Trophoblast cell (in vitro differentiated cells and primary cell): ENCODE measurements at regions not wholly inside any gene's neighbourhood (a gene's known extent, or its start where the extent isn't known, plus 50 kb on each side); places are given as distances from the start of the nearest gene placed in this dataset.

ENCODE experiments used
- DNase-seq, 2 donors: peaks; one replicate each; pipeline ENCODE4 v3.0.0-alpha.2; 2016
- H2AFZ ChIP-seq: 2 replicates; pipeline ENCODE4 v1.6.1; 2013; ENCODE audit warnings: low read length, moderate library complexity, mild to moderate bottlenecking; ENCODE audit not compliant: insufficient read depth, poor library complexity
- H2AK5ac ChIP-seq: 2 replicates; pipeline ENCODE4 v1.6.1; 2013; ENCODE audit warnings: mild to moderate bottlenecking, low read length
- H2BK120ac ChIP-seq: 2 replicates; pipeline ENCODE4 v1.6.1; 2013; ENCODE audit warnings: low read length, mild to moderate bottlenecking, moderate library complexity; ENCODE audit not compliant: insufficient read depth, poor library complexity
- H2BK12ac ChIP-seq: 2 replicates; pipeline ENCODE4 v1.6.1; 2013; ENCODE audit warnings: mild to moderate bottlenecking, low read length, moderate library complexity
- H2BK5ac ChIP-seq: 2 replicates; pipeline ENCODE4 v1.6.1; 2013; ENCODE audit warnings: low read length, low read depth, moderate library complexity, mild to moderate bottlenecking; ENCODE audit not compliant: poor library complexity
- H3K14ac ChIP-seq: 2 replicates; pipeline ENCODE4 v1.6.1; 2013; ENCODE audit warnings: mild to moderate bottlenecking, low read length
- H3K18ac ChIP-seq: 2 replicates; pipeline ENCODE4 v1.6.1; 2013; ENCODE audit warnings: mild to moderate bottlenecking, low read length
- H3K23ac ChIP-seq: 2 replicates; pipeline ENCODE4 v1.6.1; 2013; ENCODE audit warnings: low read length
- H3K27ac ChIP-seq: 2 replicates; pipeline ENCODE4 v1.5.1; 2013; ENCODE audit warnings: low read depth, mild to moderate bottlenecking, inconsistent platforms, low read length, moderate library complexity
- H3K27me3 ChIP-seq: 2 replicates; pipeline ENCODE4 v1.6.1; 2013; ENCODE audit warnings: inconsistent platforms, mild to moderate bottlenecking, low read length, moderate library complexity; ENCODE audit not compliant: insufficient read depth
- H3K36me3 ChIP-seq, 2 experiments: 1 replicate in 1 of 2; 2 replicates in 1 of 2; pipeline ENCODE4 v1.6.1; 2013; ENCODE audit warnings: low read length in 2 of 2, mild to moderate bottlenecking in 2 of 2, moderate library complexity in 1 of 2; ENCODE audit not compliant: insufficient read depth in 2 of 2, control insufficient read depth in 1 of 2
- H3K4ac ChIP-seq: 2 replicates; pipeline ENCODE4 v1.6.1; 2013; ENCODE audit warnings: low read depth, mild to moderate bottlenecking, low read length, moderate library complexity
- H3K4me1 ChIP-seq, 2 experiments: 1 replicate in 1 of 2; 2 replicates in 1 of 2; pipeline ENCODE4 v1.6.1; 2013; ENCODE audit warnings: low read length in 2 of 2, mild to moderate bottlenecking in 2 of 2, moderate library complexity in 1 of 2; ENCODE audit not compliant: insufficient read depth in 2 of 2, control insufficient read depth in 1 of 2
- H3K4me2 ChIP-seq: 2 replicates; pipeline ENCODE4 v1.6.1; 2013; ENCODE audit warnings: inconsistent platforms, mild to moderate bottlenecking, low read length, moderate library complexity
- H3K4me3 ChIP-seq: 2 replicates; pipeline ENCODE4 v1.5.1; 2013; ENCODE audit warnings: mild to moderate bottlenecking, low read depth, low read length, inconsistent platforms
- H3K79me1 ChIP-seq: one replicate; pipeline ENCODE4 v1.6.1; 2013; ENCODE audit warnings: low read length
- H3K79me2 ChIP-seq: 2 replicates; pipeline ENCODE4 v1.6.1; 2013; ENCODE audit warnings: low read length, mild to moderate bottlenecking; ENCODE audit not compliant: control insufficient read depth, insufficient read depth, poor library complexity
- H3K9ac ChIP-seq: 2 replicates; pipeline ENCODE4 v1.6.1; 2013; ENCODE audit warnings: mild to moderate bottlenecking, low read length
- H3K9me3 ChIP-seq: 2 replicates; pipeline ENCODE4 v1.6.1; 2013; ENCODE audit warnings: low read depth, mild to moderate bottlenecking, control low read depth, inconsistent platforms, low read length; ENCODE audit not compliant: insufficient read depth
- H4K12ac ChIP-seq: 2 replicates; pipeline ENCODE4 v1.6.1; 2013; ENCODE audit warnings: low read depth, mild to moderate bottlenecking, low read length, moderate library complexity
- H4K8ac ChIP-seq: 2 replicates; pipeline ENCODE4 v1.6.1; 2013; ENCODE audit warnings: low read depth, mild to moderate bottlenecking, low read length, moderate library complexity
- H4K91ac ChIP-seq: one replicate; pipeline ENCODE4 v1.6.1; 2013; ENCODE audit warnings: low read depth, mild to moderate bottlenecking, low read length, moderate library complexity
- WGBS: extraction: QIAGEN DNeasy Blood & Tissue Kit; methylation state at CpG from one replicate; pipeline ENCODE4 v1.1.7; 2013; ENCODE audit warnings: missing lambda C conversion rate; ENCODE audit not compliant: insufficient read length, insufficient coverage; ENCODE audit errors: extremely low coverage; 5-methylcytosine and 5-hydroxymethylcytosine counted together

DNA sequence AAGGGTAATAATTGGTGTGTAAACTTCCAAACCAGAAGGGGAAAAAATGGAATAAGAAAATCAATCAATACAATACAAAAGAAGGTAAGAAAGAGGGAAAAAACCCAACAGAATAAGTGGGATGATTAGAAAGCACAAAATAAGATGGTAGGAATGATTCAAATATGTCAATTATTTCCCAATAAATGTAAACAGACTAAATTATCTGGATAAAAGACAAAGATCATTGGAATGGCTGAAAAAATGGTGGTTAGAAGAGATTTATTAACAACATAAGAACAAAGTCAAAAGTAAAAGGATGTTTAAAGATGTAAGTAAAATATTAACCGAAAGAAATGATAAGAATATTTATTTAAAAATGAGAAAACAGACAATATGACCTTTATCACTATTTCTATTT is 103.5 kb upstream of the YWHAQ start:
- Histone ChIP-seq H3K79me2 (no peaks in the 10 kb centered on the region), H3K4me1 (no peaks in the 10 kb centered on the region), H3K27ac (no peak overlapping the region), H2AFZ (no peak overlapping the region), H3K18ac (no peak overlapping the region), H3K9ac (no peak overlapping the region), H3K4ac (no peak overlapping the region), H2BK12ac (no peak overlapping the region), H2BK120ac (no peak overlapping the region), H3K23ac (no peak overlapping the region), H2AK5ac (no peak overlapping the region), H3K79me1 (no peaks in the 10 kb centered on the region), H3K27me3 (no peaks in the 10 kb centered on the region), H3K9me3 (no peaks in the 10 kb centered on the region), H4K8ac (no peak overlapping the region), H3K4me3 (no peak overlapping the region), H4K12ac (no peak overlapping the region), H4K91ac (no peak overlapping the region), H3K4me2 (no peak overlapping the region), H3K36me3 (no peaks in the 10 kb centered on the region), H3K14ac (no peak overlapping the region), H2BK5ac (no peak overlapping the region)
- no CpG with 5 or more reads among the region's 1 CpG for WGBS
- DNase-seq, result no peak

DNA sequence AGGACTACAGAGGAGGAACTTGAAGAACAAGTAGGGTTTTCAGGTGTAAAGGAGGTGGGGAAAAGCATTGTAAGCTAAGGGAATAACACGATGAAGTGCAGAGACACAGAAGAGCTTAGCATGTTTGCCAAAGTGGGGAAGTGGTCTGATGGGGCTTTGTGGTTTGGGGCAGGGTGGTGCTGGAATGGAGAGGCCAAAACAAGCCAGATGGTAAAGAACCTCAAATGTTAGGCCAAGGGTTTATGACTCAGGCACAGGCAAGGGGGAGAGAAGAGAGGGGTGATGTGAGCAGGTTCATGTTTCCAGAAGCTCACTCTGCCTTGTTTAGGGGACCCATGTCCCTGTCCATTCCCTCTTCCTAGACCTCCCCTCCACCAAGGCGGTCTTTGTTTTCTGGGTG is 104.5 kb upstream of the YWHAQ start:
- Histone ChIP-seq H2BK12ac (no peak overlapping the region), H3K4me3 (no peak overlapping the region), H3K14ac (no peak overlapping the region), H3K27ac (no peak overlapping the region), H2AFZ (no peak overlapping the region), H3K9me3 (no peaks in the 10 kb centered on the region), H3K4me1 (no peaks in the 10 kb centered on the region), H4K91ac (no peak overlapping the region), H3K36me3 (no peaks in the 10 kb centered on the region), H3K79me1 (no peaks in the 10 kb centered on the region), H3K4ac (no peak overlapping the region), H3K79me2 (no peaks in the 10 kb centered on the region), H3K27me3 (no peaks in the 10 kb centered on the region), H3K9ac (no peak overlapping the region), H3K23ac (no peak overlapping the region), H2BK120ac (no peak overlapping the region), H4K8ac (no peak overlapping the region), H2AK5ac (no peak overlapping the region), H3K18ac (no peak overlapping the region), H4K12ac (no peak overlapping the region), H2BK5ac (no peak overlapping the region), H3K4me2 (no peak overlapping the region)
- WGBS, result no CpG with 5 or more reads among the region's 2 CpGs
- DNase-seq, result no peak

DNA sequence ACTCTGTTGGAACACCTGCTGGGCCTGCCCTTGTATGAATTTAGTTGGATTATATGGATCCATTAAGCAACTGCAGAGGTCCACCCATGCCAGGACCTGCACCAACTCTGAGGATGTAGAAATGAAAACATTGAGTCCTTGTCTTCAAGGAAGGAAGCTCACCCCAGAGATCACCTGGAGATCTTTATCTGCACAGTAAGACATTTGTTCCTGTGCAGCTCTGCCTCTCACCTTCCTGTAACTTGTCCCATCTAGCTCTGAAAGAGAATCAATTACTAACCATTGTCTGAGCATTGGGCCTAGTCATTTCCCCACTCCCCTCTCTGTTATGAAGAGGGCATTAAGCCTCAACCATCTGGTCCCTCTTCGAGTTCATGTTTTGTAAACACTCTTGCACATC is 105.2 kb upstream of the YWHAQ start:
- H3K27ac ChIP-seq, result no peak overlapping the region
- no peak overlapping the region for H2BK5ac ChIP-seq
- no peak overlapping the region for H3K4me2 ChIP-seq
- no peak overlapping the region for H2AK5ac ChIP-seq
- no peaks in the 10 kb centered on the region for H3K4me1 ChIP-seq
- no peak overlapping the region for H3K18ac ChIP-seq
- H4K12ac ChIP-seq, result no peak overlapping the region
- no peak overlapping the region for H2BK12ac ChIP-seq
- no peak overlapping the region for H4K91ac ChIP-seq
- H4K8ac ChIP-seq, result no peak overlapping the region
- no peaks in the 10 kb centered on the region for H3K79me1 ChIP-seq
- H3K36me3 ChIP-seq, result no peaks in the 10 kb centered on the region
- no peak overlapping the region for H2BK120ac ChIP-seq
- H2AFZ ChIP-seq, result no peak overlapping the region
- no peak overlapping the region for H3K23ac ChIP-seq
- DNase-seq, result no peak
- no peaks in the 10 kb centered on the region for H3K79me2 ChIP-seq
- H3K14ac ChIP-seq, result no peak overlapping the region
- no peak overlapping the region for H3K4me3 ChIP-seq
- no peaks in the 10 kb centered on the region for H3K27me3 ChIP-seq
- no peak overlapping the region for H3K4ac ChIP-seq
- H3K9me3 ChIP-seq, result no peaks in the 10 kb centered on the region
- H3K9ac ChIP-seq, result no peak overlapping the region
- no CpG with 5 or more reads among the region's 1 CpG for WGBS

DNA sequence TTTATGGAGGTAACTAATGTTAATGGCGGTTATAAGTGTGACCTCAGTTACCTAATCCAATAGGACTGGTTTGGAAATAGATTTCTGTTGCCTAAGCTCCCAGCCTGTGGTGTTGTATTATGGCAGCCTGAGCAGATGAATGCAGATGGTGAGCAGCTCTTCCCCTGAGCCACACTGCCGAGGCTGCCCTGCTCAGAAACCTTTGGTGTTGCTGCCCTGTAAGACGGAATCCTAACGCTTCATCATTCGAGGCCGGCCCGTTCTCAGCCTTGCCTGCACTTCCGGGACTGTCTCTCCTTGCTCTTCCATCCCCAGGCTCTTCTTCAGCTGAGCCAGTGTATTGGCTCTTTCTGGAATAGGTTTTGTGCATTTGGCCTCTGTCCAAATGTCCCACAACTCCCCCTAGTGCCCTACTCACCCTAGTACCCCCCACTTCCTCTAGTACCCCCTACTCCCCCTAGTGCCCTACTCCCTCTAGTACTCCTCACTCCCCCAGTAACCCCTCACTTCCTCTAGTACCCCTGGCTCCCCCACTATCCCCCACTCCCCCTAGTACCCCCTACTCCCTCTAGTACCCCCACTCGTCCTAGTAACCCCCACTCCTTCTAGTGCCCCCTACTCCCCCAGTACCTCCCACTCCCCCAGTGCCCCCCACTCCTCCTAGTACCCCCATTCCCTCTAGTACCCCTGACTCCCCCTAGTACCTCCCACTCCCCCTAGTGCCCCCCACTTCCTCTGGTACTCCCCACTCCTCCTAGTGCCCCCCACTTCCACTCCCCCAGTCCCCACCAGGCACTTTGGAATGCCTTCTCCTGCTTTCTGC is 106.0 kb upstream of the TAF1B start:
- no CpG with 5 or more reads among the region's 9 CpGs for WGBS
- Histone ChIP-seq H3K36me3 (no peaks in the 10 kb centered on the region), H2BK120ac (no peak overlapping the region), H3K27me3 (no peaks in the 10 kb centered on the region), H3K79me1 (no peaks in the 10 kb centered on the region), H3K14ac (no peak overlapping the region), H2AK5ac (no peak overlapping the region), H2BK5ac (no peak overlapping the region), H3K18ac (no peak overlapping the region), H3K4me1 (no peaks in the 10 kb centered on the region), H3K4me3 (no peak overlapping the region), H2AFZ (no peak overlapping the region), H4K12ac (no peak overlapping the region), H4K91ac (no peak overlapping the region), H3K23ac (no peak overlapping the region), H3K4me2 (no peak overlapping the region), H3K9ac (no peak overlapping the region), H2BK12ac (no peak overlapping the region), H4K8ac (no peak overlapping the region), H3K27ac (no peak overlapping the region), H3K4ac (no peak overlapping the region), H3K79me2 (no peaks in the 10 kb centered on the region), H3K9me3 (peaks cover 1% of the 10 kb centered on the region)
- DNase-seq, result peak; percentile 64 to 83
